ENCODE measurements at regions not wholly inside any gene's neighbourhood (a gene's known extent, or its start where the extent isn't known, plus 50 kb on each side); places are given as distances from the start of the nearest gene placed in this dataset.

GRCh38 chr9:107431461-107431860, 58.1 kb downstream of the KLF4 start:
- H3K4me1 ChIP-seq (ENCODE audit: control insufficient read depth, insufficient read depth, low read length): no peaks in the 10 kb centered on the region
- H3K9ac ChIP-seq (ENCODE audit: low read depth, low read length): no peak overlapping the region
- H3K4me2 ChIP-seq (ENCODE audit: low read length): no peak overlapping the region
- H3K4me3 ChIP-seq (ENCODE audit: low read length): no peak overlapping the region
- H3K36me3 ChIP-seq (ENCODE audit: insufficient read depth, low read length): no peaks in the 10 kb centered on the region
- H3K27me3 ChIP-seq (ENCODE audit: control insufficient read depth, insufficient read depth, low read length): peaks cover 23% of the 10 kb centered on the region
- H3K9me3 ChIP-seq (replicated peaks; ENCODE audit: low read length): no peaks in the 10 kb centered on the region

GRCh38 chr9:107430071-107430470, 59.5 kb downstream of the KLF4 start:
- peaks cover 19% of the 10 kb centered on the region for H3K27me3 ChIP-seq (ENCODE audit: control insufficient read depth, insufficient read depth, low read length)
- H3K4me3 ChIP-seq (ENCODE audit: low read length): no peak overlapping the region
- no peaks in the 10 kb centered on the region for H3K9me3 ChIP-seq (replicated peaks; ENCODE audit: low read length)
- H3K4me1 ChIP-seq (ENCODE audit: control insufficient read depth, insufficient read depth, low read length): peaks cover 1% of the 10 kb centered on the region
- no peaks in the 10 kb centered on the region for H3K36me3 ChIP-seq (ENCODE audit: insufficient read depth, low read length)
- H3K9ac ChIP-seq (ENCODE audit: low read depth, low read length): no peak overlapping the region
- no peak overlapping the region for H3K4me2 ChIP-seq (ENCODE audit: low read length)

- no peak overlapping the region for H3K4me2 ChIP-seq (ENCODE audit: low read length)
- no peak overlapping the region for H3K4me3 ChIP-seq (ENCODE audit: low read length)
- peaks cover 13% of the 10 kb centered on the region for H3K27me3 ChIP-seq (ENCODE audit: control insufficient read depth, insufficient read depth, low read length)
- no peak overlapping the region for H3K9ac ChIP-seq (ENCODE audit: low read depth, low read length)
- H3K36me3 ChIP-seq (ENCODE audit: insufficient read depth, low read length): no peaks in the 10 kb centered on the region
- H3K9me3 ChIP-seq (replicated peaks; ENCODE audit: low read length): no peaks in the 10 kb centered on the region
- peaks cover 6% of the 10 kb centered on the region for H3K4me1 ChIP-seq (ENCODE audit: control insufficient read depth, insufficient read depth, low read length)
These were observed 63.4 kb downstream of the KLF4 start for GRCh38 chr9:107426126-107426525.

GRCh38 chr9:107425101-107426025, 64.2 kb downstream of the KLF4 start:
- Histone ChIP-seq H3K4me1 (ENCODE audit: control insufficient read depth, insufficient read depth, low read length) (peaks cover 6% of the 10 kb centered on the region), H3K36me3 (ENCODE audit: insufficient read depth, low read length) (no peaks in the 10 kb centered on the region), H3K9me3 (replicated peaks; ENCODE audit: low read length) (no peaks in the 10 kb centered on the region), H3K9ac (ENCODE audit: low read depth, low read length) (peak overlapping the region; percentile 5), H3K27me3 (ENCODE audit: control insufficient read depth, insufficient read depth, low read length) (peaks cover 6% of the 10 kb centered on the region), H3K4me3 (ENCODE audit: low read length) (peak overlapping the region; percentile 21), H3K4me2 (ENCODE audit: low read length) (peak overlapping the region; percentile 53)

GRCh38 chr9:107423540-107423939, 66.0 kb downstream of the KLF4 start:
- Histone ChIP-seq H3K4me3 (ENCODE audit: low read length) (no peak overlapping the region), H3K4me1 (ENCODE audit: control insufficient read depth, insufficient read depth, low read length) (peaks cover 6% of the 10 kb centered on the region)

GRCh38 chr9:107422189-107423185, 67.1 kb downstream of the KLF4 start:
- H3K4me3 ChIP-seq (ENCODE audit: low read length): no peak overlapping the region
- H3K9me3 ChIP-seq (replicated peaks; ENCODE audit: low read length): no peaks in the 10 kb centered on the region
- H3K9ac ChIP-seq (ENCODE audit: low read depth, low read length): no peak overlapping the region
- peaks cover 4% of the 10 kb centered on the region for H3K27me3 ChIP-seq (ENCODE audit: control insufficient read depth, insufficient read depth, low read length)
- H3K4me2 ChIP-seq (ENCODE audit: low read length): no peak overlapping the region
- H3K36me3 ChIP-seq (ENCODE audit: insufficient read depth, low read length): no peaks in the 10 kb centered on the region
- peaks cover 6% of the 10 kb centered on the region for H3K4me1 ChIP-seq (ENCODE audit: control insufficient read depth, insufficient read depth, low read length)

More at GRCh38 chr9:107423540-107423939, 66.0 kb downstream of the KLF4 start:
- Histone ChIP-seq H3K9me3 (replicated peaks; ENCODE audit: low read length) (no peaks in the 10 kb centered on the region), H3K9ac (ENCODE audit: low read depth, low read length) (no peak overlapping the region), H3K4me2 (ENCODE audit: low read length) (no peak overlapping the region), H3K27me3 (ENCODE audit: control insufficient read depth, insufficient read depth, low read length) (peaks cover 3% of the 10 kb centered on the region), H3K36me3 (ENCODE audit: insufficient read depth, low read length) (no peaks in the 10 kb centered on the region)

- no peaks in the 10 kb centered on the region for H3K9me3 ChIP-seq (replicated peaks; ENCODE audit: low read length)
These were observed 79.1 kb downstream of the KLF4 start for GRCh38 chr9:107410420-107410819.

GRCh38 chr9:107409581-107410389, 79.8 kb downstream of the KLF4 start:
- no peaks in the 10 kb centered on the region for H3K4me1 ChIP-seq (ENCODE audit: control insufficient read depth, insufficient read depth, low read length)
- H3K27me3 ChIP-seq (ENCODE audit: control insufficient read depth, insufficient read depth, low read length): peaks cover 13% of the 10 kb centered on the region
- H3K4me2 ChIP-seq (ENCODE audit: low read length): no peak overlapping the region
- H3K36me3 ChIP-seq (ENCODE audit: insufficient read depth, low read length): no peaks in the 10 kb centered on the region
- no peak overlapping the region for H3K4me3 ChIP-seq (ENCODE audit: low read length)
- no peaks in the 10 kb centered on the region for H3K9me3 ChIP-seq (replicated peaks; ENCODE audit: low read length)
- no peak overlapping the region for H3K9ac ChIP-seq (ENCODE audit: low read depth, low read length)

More at GRCh38 chr9:107410420-107410819, 79.1 kb downstream of the KLF4 start:
- Histone ChIP-seq H3K27me3 (ENCODE audit: control insufficient read depth, insufficient read depth, low read length) (peaks cover 12% of the 10 kb centered on the region), H3K4me3 (ENCODE audit: low read length) (no peak overlapping the region), H3K9ac (ENCODE audit: low read depth, low read length) (no peak overlapping the region), H3K36me3 (ENCODE audit: insufficient read depth, low read length) (no peaks in the 10 kb centered on the region), H3K4me2 (ENCODE audit: low read length) (no peak overlapping the region), H3K4me1 (ENCODE audit: control insufficient read depth, insufficient read depth, low read length) (no peaks in the 10 kb centered on the region)

- Histone ChIP-seq H3K36me3 (ENCODE audit: insufficient read depth, low read length) (no peaks in the 10 kb centered on the region), H3K9me3 (replicated peaks; ENCODE audit: low read length) (no peaks in the 10 kb centered on the region), H3K4me1 (ENCODE audit: control insufficient read depth, insufficient read depth, low read length) (no peaks in the 10 kb centered on the region), H3K4me3 (ENCODE audit: low read length) (no peak overlapping the region), H3K4me2 (ENCODE audit: low read length) (no peak overlapping the region), H3K27me3 (ENCODE audit: control insufficient read depth, insufficient read depth, low read length) (peaks cover 14% of the 10 kb centered on the region), H3K9ac (ENCODE audit: low read depth, low read length) (no peak overlapping the region)
These were observed 81.9 kb downstream of the KLF4 start for GRCh38 chr9:107407675-107408074.

- H3K9ac ChIP-seq (ENCODE audit: low read depth, low read length): no peak overlapping the region
- no peak overlapping the region for H3K4me3 ChIP-seq (ENCODE audit: low read length)
- no peaks in the 10 kb centered on the region for H3K9me3 ChIP-seq (replicated peaks; ENCODE audit: low read length)
- peaks cover 8% of the 10 kb centered on the region for H3K27me3 ChIP-seq (ENCODE audit: control insufficient read depth, insufficient read depth, low read length)
- H3K36me3 ChIP-seq (ENCODE audit: insufficient read depth, low read length): no peaks in the 10 kb centered on the region
- H3K4me2 ChIP-seq (ENCODE audit: low read length): no peak overlapping the region
- H3K4me1 ChIP-seq (ENCODE audit: control insufficient read depth, insufficient read depth, low read length): no peaks in the 10 kb centered on the region
These were observed 84.1 kb downstream of the KLF4 start for GRCh38 chr9:107405511-107405910.
